ENCODE measurements at regions not wholly inside any gene's neighbourhood (a gene's known extent, or its start where the extent isn't known, plus 50 kb on each side); places are given as distances from the start of the nearest gene placed in this dataset.

GRCh38 chr3:72428803-72429202 lies 419.4 kb downstream of the SHQ1 start:
- H3K9ac ChIP-seq (ENCODE audit: low read length): no peak overlapping the region
- no peaks in the 10 kb centered on the region for H3K27me3 ChIP-seq (ENCODE audit: low read length)
- H4K20me1 ChIP-seq (ENCODE audit: low read depth, low read length): peaks cover 82% of the 10 kb centered on the region
- no peaks in the 10 kb centered on the region for H3F3A ChIP-seq (ENCODE audit: insufficient read depth)
- no peak overlapping the region for H3K4me2 ChIP-seq (ENCODE audit: low read depth, low read length, poor library complexity, severe bottlenecking)
- no peak overlapping the region for H3K4me3 ChIP-seq (ENCODE audit: insufficient read depth, low read length, poor library complexity, severe bottlenecking)
- no peak for TF ChIP-seq CTCF (IDR thresholded peaks at IDR 0.05; ENCODE audit: insufficient read depth, low read length, poor library complexity, severe bottlenecking)
- TF ChIP-seq EZH2phosphoT487 (conservative IDR thresholded peaks at IDR 0.05; ENCODE audit: low read length): no peak
- H3K9me3 ChIP-seq (ENCODE audit: insufficient read depth, low read length): no peaks in the 10 kb centered on the region
- no peak overlapping the region for H2AFZ ChIP-seq (ENCODE audit: low read depth, low read length, severe bottlenecking)
- peaks cover 39% of the 10 kb centered on the region for H3K79me2 ChIP-seq (ENCODE audit: insufficient read depth, low read length)
- H3K36me3 ChIP-seq (ENCODE audit: low read length): no peaks in the 10 kb centered on the region
- H3K9me2 ChIP-seq (replicated peaks; ENCODE audit: insufficient read depth, low read length): no peaks in the 10 kb centered on the region
- H3K27ac ChIP-seq (ENCODE audit: low read depth, low read length): no peak overlapping the region

GRCh38 chr3:72427624-72428023 lies 420.6 kb downstream of the SHQ1 start:
- H3K9ac ChIP-seq (ENCODE audit: low read length): no peak overlapping the region
- no peaks in the 10 kb centered on the region for H3K9me3 ChIP-seq (ENCODE audit: insufficient read depth, low read length)
- no peaks in the 10 kb centered on the region for H3K27me3 ChIP-seq (ENCODE audit: low read length)
- no peak overlapping the region for H3K27ac ChIP-seq (ENCODE audit: low read depth, low read length)
- TF ChIP-seq EZH2phosphoT487 (conservative IDR thresholded peaks at IDR 0.05; ENCODE audit: low read length): no peak
- no peak for TF ChIP-seq CTCF (IDR thresholded peaks at IDR 0.05; ENCODE audit: insufficient read depth, low read length, poor library complexity, severe bottlenecking)
- no peak overlapping the region for H3K4me2 ChIP-seq (ENCODE audit: low read depth, low read length, poor library complexity, severe bottlenecking)
- H3K9me2 ChIP-seq (replicated peaks; ENCODE audit: insufficient read depth, low read length): no peaks in the 10 kb centered on the region
- no peaks in the 10 kb centered on the region for H3K36me3 ChIP-seq (ENCODE audit: low read length)
- H3K4me3 ChIP-seq (ENCODE audit: insufficient read depth, low read length, poor library complexity, severe bottlenecking): no peak overlapping the region
- peaks cover 70% of the 10 kb centered on the region for H4K20me1 ChIP-seq (ENCODE audit: low read depth, low read length)
- H3F3A ChIP-seq (ENCODE audit: insufficient read depth): no peaks in the 10 kb centered on the region
- no peak overlapping the region for H2AFZ ChIP-seq (ENCODE audit: low read depth, low read length, severe bottlenecking)
- H3K79me2 ChIP-seq (ENCODE audit: insufficient read depth, low read length): peaks cover 30% of the 10 kb centered on the region

DNA sequence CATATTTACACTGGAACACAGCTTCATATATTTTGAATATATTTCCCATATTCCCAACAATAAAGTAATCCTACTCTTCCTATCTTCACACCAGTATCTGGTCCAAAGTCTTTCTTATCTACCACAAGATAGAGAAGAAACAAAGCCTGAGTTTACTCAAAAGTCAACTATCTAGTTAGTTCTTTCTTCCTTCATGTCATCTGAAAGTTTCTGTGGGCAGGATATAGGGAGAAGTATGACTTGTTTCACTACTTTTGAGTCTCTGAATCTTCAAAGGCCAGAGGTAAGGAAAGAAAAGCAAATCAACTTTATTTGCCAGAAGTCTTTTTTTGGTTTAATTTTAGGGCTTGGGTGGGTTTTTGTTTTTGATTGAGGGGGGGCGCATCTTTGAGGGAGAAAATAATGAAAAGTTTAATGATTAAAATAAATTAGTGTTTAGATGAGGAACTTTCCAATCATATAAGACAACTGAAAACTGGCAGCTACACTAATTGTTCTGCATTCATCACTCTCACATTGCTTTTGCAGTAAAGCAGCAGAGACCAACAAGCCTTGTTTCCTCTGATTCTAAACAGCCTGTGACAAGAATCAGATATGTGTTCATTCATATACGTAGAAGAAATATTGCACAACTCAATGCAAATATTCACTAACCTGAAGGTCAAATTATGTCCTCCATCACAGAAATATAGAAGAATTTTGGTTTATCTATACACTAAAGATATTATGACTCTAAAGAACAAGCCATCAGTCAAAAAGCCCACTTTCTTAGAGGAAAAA lies 421.4 kb downstream of the SHQ1 start:
- Histone ChIP-seq H4K20me1 (ENCODE audit: low read depth, low read length) (peaks cover 62% of the 10 kb centered on the region), H3K4me2 (ENCODE audit: low read depth, low read length, poor library complexity, severe bottlenecking) (no peak overlapping the region)

More for the DNA sequence above, 421.4 kb downstream of the SHQ1 start:
- no peak for TF ChIP-seq CTCF (IDR thresholded peaks at IDR 0.05; ENCODE audit: insufficient read depth, low read length, poor library complexity, severe bottlenecking)
- TF ChIP-seq EZH2phosphoT487 (conservative IDR thresholded peaks at IDR 0.05; ENCODE audit: low read length): no peak
- H3K27me3 ChIP-seq (ENCODE audit: low read length): no peaks in the 10 kb centered on the region
- H3F3A ChIP-seq (ENCODE audit: insufficient read depth): no peaks in the 10 kb centered on the region
- H3K36me3 ChIP-seq (ENCODE audit: low read length): no peaks in the 10 kb centered on the region
- H3K27ac ChIP-seq (ENCODE audit: low read depth, low read length): no peak overlapping the region
- no peak overlapping the region for H3K4me3 ChIP-seq (ENCODE audit: insufficient read depth, low read length, poor library complexity, severe bottlenecking)
- peaks cover 23% of the 10 kb centered on the region for H3K79me2 ChIP-seq (ENCODE audit: insufficient read depth, low read length)
- H3K9me2 ChIP-seq (replicated peaks; ENCODE audit: insufficient read depth, low read length): no peaks in the 10 kb centered on the region
- no peak overlapping the region for H2AFZ ChIP-seq (ENCODE audit: low read depth, low read length, severe bottlenecking)
- H3K9ac ChIP-seq (ENCODE audit: low read length): no peak overlapping the region
- H3K9me3 ChIP-seq (ENCODE audit: insufficient read depth, low read length): no peaks in the 10 kb centered on the region

Data from SU-DHL-6 (cell line).